ENCODE measurements at regions not wholly inside any gene's neighbourhood (a gene's known extent, or its start where the extent isn't known, plus 50 kb on each side); places are given as distances from the start of the nearest gene placed in this dataset.

GRCh38 chr11:104727768-104728167 is 170.5 kb downstream of the CASP12 start:
- TF ChIP-seq ZNF747 (tag by site-specific recombination; IDR thresholded peaks at IDR 0.05): no peak
- no peak for TF ChIP-seq MYNN (tag by site-specific recombination; IDR thresholded peaks at IDR 0.05; ENCODE audit: borderline replicate concordance)
- TF ChIP-seq MZF1 (tag by site-specific recombination; IDR thresholded peaks at IDR 0.05; ENCODE audit: borderline replicate concordance): no peak

Measured in HEK293 (cell line).